HG02798 (cell line): ENCODE measurements at regions not wholly inside any gene's neighbourhood (a gene's known extent, or its start where the extent isn't known, plus 50 kb on each side); places are given as distances from the start of the nearest gene placed in this dataset.
"Not testable (repeated sequence)": the region's sequence is repeated elsewhere in the genome, so short reads cannot be mapped to it uniquely, and the experiment has no call there.

Source experiments
- ATAC-seq: cut with Tn5 transposase; IDR thresholded peaks from one replicate; pipeline ENCODE4 v1.9.1; 2021; ENCODE audit warnings: mild to moderate bottlenecking; ENCODE audit not compliant: unreplicated experiment, poor library complexity

DNA sequence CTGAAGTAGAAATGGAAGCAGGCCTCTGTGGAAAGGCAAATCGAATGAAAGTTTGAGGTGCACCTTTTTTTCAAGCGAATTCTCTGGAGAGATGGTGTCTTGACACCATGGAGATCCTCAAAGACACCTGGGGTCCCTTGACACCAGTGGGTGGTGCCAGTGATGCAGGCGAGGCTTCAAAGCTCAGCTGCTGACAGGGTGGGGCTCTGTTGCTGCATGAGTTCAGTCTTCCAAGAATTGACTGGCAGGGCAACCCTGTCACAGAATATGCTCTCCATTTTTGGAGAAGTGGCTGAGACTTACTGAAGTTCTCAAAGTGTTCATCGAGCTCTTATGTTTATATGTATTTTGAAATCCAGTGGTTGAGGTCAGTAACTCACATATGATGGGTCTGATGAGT lies 1741.6 kb downstream of the SPATA31A7 start:
- not testable (repeated sequence) for ATAC-seq

DNA sequence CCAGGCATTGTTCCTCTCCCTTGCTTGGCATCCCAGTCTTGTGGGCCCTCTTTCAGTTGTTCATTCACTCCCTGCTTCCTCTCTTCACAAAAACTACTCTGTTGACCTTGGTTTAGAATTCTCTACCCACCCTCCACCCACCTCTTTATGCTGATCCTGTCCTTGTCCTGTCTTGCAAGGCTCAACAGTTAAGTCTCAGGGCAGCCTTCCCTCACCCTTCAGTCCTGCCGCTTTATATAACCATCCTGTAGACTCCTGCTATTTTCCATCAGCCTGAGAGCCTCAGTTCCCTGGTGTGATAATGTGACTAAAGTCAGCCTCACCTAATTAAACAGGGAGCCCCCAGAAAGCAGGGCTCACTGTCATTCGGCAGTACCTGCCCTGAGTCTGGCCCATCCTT lies 1763.0 kb downstream of the SPATA31A7 start:
- not testable (repeated sequence) for ATAC-seq
